Smooth muscle cell (in vitro differentiated cells): ENCODE measurements at regions not wholly inside any gene's neighbourhood (a gene's known extent, or its start where the extent isn't known, plus 50 kb on each side); places are given as distances from the start of the nearest gene placed in this dataset.
"Not testable (repeated sequence)": the region's sequence is repeated elsewhere in the genome, so short reads cannot be mapped to it uniquely, and the experiment has no call there.

Experiments
- DNase-seq: peaks from one replicate; lab custom pipeline; 2025; ENCODE audit not compliant: unreplicated experiment; lab: John Stamatoyannopoulos, UW
- H2AFZ ChIP-seq: fragments of 200-600 bp; sonication (generic); 2 replicates; pipeline ENCODE4 v1.6.0; 2016; ENCODE audit warnings: antibody characterized with exemption, low read depth, mild to moderate bottlenecking
- H3F3A ChIP-seq: fragments of 200-600 bp; sonication (generic); 2 replicates; pipeline ENCODE4 v1.6.0; 2017; ENCODE audit warnings: antibody characterized with exemption, low read depth
- H3K27ac ChIP-seq: fragments of 200-600 bp; sonication (generic); 2 replicates; pipeline ENCODE4 v1.5.1; 2016; ENCODE audit warnings: low read depth, mild to moderate bottlenecking
- H3K27me3 ChIP-seq: fragments of 200-600 bp; sonication (generic); 2 replicates; pipeline ENCODE4 v1.6.1; 2016; ENCODE audit warnings: low read depth, mild to moderate bottlenecking
- H3K36me3 ChIP-seq: fragments of 200-600 bp; sonication (generic); 2 replicates; pipeline ENCODE4 v1.5.1; 2016; ENCODE audit warnings: low read depth
- H3K4me1 ChIP-seq: fragments of 200-600 bp; sonication (generic); 2 replicates; pipeline ENCODE4 v1.5.1; 2016; ENCODE audit warnings: low read depth
- H3K4me2 ChIP-seq: fragments of 200-600 bp; sonication (generic); 2 replicates; pipeline ENCODE4 v1.6.0; 2016; ENCODE audit warnings: mild to moderate bottlenecking
- H3K4me3 ChIP-seq: fragments of 200-600 bp; sonication (generic); 2 replicates; pipeline ENCODE4 v1.5.1; 2016; ENCODE audit warnings: mild to moderate bottlenecking
- H3K79me2 ChIP-seq: fragments of 200-600 bp; sonication (generic); 2 replicates; pipeline ENCODE4 v1.6.0; 2016; ENCODE audit warnings: low read depth, mild to moderate bottlenecking
- H3K9ac ChIP-seq: fragments of 200-600 bp; sonication (generic); 2 replicates; pipeline ENCODE4 v1.6.0; 2016; ENCODE audit warnings: low read depth
- H3K9me3 ChIP-seq: fragments of 200-600 bp; sonication (generic); replicated peaks from 2 replicates; pipeline ENCODE4 v1.5.1; 2016; ENCODE audit warnings: low read depth
- H4K20me1 ChIP-seq: fragments of 200-600 bp; sonication (generic); 2 replicates; pipeline ENCODE4 v1.6.0; 2016; ENCODE audit warnings: low read depth
- WGBS: methylation state at CpG from one replicate; pipeline ENCODE4 v1.1.7; 2016; ENCODE audit warnings: low lambda C conversion rate; 5-methylcytosine and 5-hydroxymethylcytosine counted together
- TF ChIP-seq, protein P1 (sequence below): fragments of 200-600 bp; sonication (generic); IDR thresholded peaks from 2 replicates; pipeline ENCODE4 v1.5.1; 2017; ENCODE audit warnings: borderline replicate concordance, mild to moderate bottlenecking, antibody characterized with exemption; ENCODE audit not compliant: insufficient read depth, poor library complexity, severe bottlenecking

DNA sequence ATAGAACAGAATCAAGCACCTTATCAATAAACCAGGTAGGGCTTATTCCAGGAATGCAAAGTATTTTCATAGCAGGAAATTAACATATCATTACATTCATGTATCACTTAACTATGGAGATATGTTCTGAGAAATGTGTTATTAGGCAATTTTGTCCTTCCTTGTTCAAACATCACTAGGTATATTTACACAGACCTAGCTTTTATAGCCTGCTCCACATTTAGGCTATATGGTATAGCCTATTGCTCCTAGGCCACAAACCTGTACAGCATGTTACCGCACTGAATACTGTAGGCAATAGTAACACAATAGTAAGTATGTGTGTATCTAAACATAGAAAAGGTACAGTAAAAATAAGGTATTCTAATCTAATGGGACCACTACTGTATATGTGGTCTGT is 82.8 kb upstream of the KCTD1 start:
- no peaks in the 10 kb centered on the region for H3K36me3 ChIP-seq
- no peaks in the 10 kb centered on the region for H3F3A ChIP-seq
- H3K4me3 ChIP-seq: no peak overlapping the region
- H3K27ac ChIP-seq: no peak overlapping the region
- 0% methylated on average over 1 of the region's 1 CpG for WGBS
- TF ChIP-seq, protein P1, sequence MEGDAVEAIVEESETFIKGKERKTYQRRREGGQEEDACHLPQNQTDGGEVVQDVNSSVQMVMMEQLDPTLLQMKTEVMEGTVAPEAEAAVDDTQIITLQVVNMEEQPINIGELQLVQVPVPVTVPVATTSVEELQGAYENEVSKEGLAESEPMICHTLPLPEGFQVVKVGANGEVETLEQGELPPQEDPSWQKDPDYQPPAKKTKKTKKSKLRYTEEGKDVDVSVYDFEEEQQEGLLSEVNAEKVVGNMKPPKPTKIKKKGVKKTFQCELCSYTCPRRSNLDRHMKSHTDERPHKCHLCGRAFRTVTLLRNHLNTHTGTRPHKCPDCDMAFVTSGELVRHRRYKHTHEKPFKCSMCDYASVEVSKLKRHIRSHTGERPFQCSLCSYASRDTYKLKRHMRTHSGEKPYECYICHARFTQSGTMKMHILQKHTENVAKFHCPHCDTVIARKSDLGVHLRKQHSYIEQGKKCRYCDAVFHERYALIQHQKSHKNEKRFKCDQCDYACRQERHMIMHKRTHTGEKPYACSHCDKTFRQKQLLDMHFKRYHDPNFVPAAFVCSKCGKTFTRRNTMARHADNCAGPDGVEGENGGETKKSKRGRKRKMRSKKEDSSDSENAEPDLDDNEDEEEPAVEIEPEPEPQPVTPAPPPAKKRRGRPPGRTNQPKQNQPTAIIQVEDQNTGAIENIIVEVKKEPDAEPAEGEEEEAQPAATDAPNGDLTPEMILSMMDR: no peak
- H3K9me3 ChIP-seq: no peaks in the 10 kb centered on the region
- no peaks in the 10 kb centered on the region for H3K4me1 ChIP-seq
- no peak overlapping the region for H3K4me2 ChIP-seq
- no peaks in the 10 kb centered on the region for H3K79me2 ChIP-seq
- H2AFZ ChIP-seq: no peak overlapping the region
- no peak overlapping the region for H3K9ac ChIP-seq
- no peak for DNase-seq
- no peaks in the 10 kb centered on the region for H4K20me1 ChIP-seq
- H3K27me3 ChIP-seq: no peaks in the 10 kb centered on the region

DNA sequence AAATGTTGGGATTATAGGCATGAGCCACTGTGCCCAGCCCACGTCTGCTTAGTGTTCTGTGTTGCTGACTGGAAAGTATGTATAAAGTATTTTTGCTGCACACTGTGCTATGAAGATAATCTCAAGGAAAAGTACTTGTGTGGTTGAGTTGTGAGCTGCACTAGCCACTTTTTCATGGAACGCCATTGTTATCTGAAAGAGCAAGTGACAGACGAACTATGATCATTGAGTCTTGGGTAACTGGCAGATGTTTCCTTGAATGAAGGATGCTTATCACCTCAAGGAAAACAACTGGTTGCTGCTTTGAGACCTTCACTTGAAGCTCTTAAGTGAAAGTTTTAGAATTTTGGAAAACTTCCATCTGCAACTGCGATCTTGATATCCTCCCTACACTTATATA is 82.2 kb upstream of the KCTD1 start:
- H3K27me3 ChIP-seq: no peaks in the 10 kb centered on the region
- H4K20me1 ChIP-seq: no peaks in the 10 kb centered on the region
- H3K9me3 ChIP-seq: no peaks in the 10 kb centered on the region
- H3F3A ChIP-seq: no peaks in the 10 kb centered on the region
- no peaks in the 10 kb centered on the region for H3K79me2 ChIP-seq
- DNase-seq: no peak
- no peak overlapping the region for H3K9ac ChIP-seq
- TF ChIP-seq, protein P1: no peak
- WGBS: 94% methylated on average over 4 of the region's 4 CpGs
- no peak overlapping the region for H3K27ac ChIP-seq
- no peaks in the 10 kb centered on the region for H3K36me3 ChIP-seq
- H3K4me3 ChIP-seq: no peak overlapping the region
- no peaks in the 10 kb centered on the region for H3K4me1 ChIP-seq
- H3K4me2 ChIP-seq: no peak overlapping the region
- H2AFZ ChIP-seq: no peak overlapping the region

DNA sequence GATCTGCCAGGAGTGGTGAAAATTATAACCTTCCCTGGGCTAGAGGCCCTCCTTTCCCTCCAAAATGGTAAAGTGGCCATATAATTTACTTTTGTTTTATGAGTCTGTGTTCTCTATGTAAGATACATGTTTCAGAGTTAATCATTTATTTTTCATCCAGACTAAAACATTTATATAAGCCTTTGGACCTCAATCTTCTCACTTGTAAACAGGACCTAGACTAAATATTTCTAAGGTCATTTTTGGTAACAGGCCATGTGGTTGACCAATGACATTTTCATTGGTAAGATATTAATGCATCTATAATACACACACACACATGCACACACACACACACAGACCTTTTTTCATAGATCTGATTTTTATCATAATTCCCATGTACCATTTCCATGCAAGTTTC is 79.7 kb upstream of the KCTD1 start:
- Histone ChIP-seq H3K27me3 (no peaks in the 10 kb centered on the region), H3K4me1 (no peaks in the 10 kb centered on the region)

DNA sequence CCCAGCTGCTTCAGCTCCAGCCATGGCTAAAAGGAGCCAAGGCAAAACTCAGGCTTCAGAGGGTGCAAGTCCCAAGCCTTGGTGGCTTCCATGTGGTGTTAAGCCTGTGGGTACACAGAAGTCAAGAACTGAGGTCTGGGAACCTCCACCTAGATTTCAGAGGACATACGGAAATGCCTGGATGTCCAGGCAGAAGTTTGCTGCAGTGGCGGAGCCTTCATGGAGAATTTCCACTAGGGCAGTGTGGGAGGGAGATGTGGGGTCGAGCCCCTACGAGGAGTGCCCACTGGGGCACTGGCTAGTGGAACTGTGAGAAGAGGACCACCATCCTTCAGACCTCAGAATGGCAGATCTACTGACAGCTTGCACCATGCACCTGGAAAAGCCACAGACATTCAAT is 76.1 kb upstream of the KCTD1 start:
- no peak overlapping the region for H3K9ac ChIP-seq
- TF ChIP-seq, protein P1: no peak
- H3K27ac ChIP-seq: no peak overlapping the region
- H3K27me3 ChIP-seq: no peaks in the 10 kb centered on the region
- H3K9me3 ChIP-seq: no peaks in the 10 kb centered on the region
- no peak overlapping the region for H3K4me2 ChIP-seq
- no peaks in the 10 kb centered on the region for H3K4me1 ChIP-seq
- no peak overlapping the region for H2AFZ ChIP-seq
- no peak for DNase-seq
- no peak overlapping the region for H3K4me3 ChIP-seq
- H3K36me3 ChIP-seq: no peaks in the 10 kb centered on the region
- 95% methylated on average over 4 of the region's 4 CpGs for WGBS
- H3F3A ChIP-seq: no peaks in the 10 kb centered on the region
- H3K79me2 ChIP-seq: no peaks in the 10 kb centered on the region
- no peaks in the 10 kb centered on the region for H4K20me1 ChIP-seq

More for the DNA sequence above, 79.7 kb upstream of the KCTD1 start:
- H4K20me1 ChIP-seq: no peaks in the 10 kb centered on the region
- no peak overlapping the region for H3K27ac ChIP-seq
- no peak overlapping the region for H2AFZ ChIP-seq
- no peaks in the 10 kb centered on the region for H3K79me2 ChIP-seq
- H3K9ac ChIP-seq: no peak overlapping the region
- no peak for DNase-seq
- no peak overlapping the region for H3K4me2 ChIP-seq
- H3K9me3 ChIP-seq: no peaks in the 10 kb centered on the region
- no peaks in the 10 kb centered on the region for H3K36me3 ChIP-seq
- H3K4me3 ChIP-seq: no peak overlapping the region
- H3F3A ChIP-seq: no peaks in the 10 kb centered on the region
- TF ChIP-seq, protein P1: no peak

DNA sequence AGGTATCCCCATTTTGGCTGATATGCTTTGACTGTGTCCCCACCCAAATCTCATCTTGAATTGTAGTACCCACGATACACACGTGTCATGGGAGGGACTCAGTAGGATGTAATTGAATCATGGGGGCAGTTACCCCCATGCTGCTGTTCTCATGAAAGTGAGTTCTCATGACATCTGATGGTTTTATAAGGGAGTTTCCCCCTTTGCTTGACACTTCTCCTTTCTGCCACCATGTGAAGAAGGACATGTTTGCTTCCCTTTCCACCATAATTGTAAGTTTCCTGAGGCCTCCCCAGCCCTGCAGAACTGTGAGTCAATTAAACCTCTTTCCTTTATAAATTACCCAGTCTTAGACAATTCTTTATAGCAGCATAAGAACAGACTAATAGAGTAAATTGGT is 75.0 kb upstream of the KCTD1 start:
- not testable (repeated sequence) for H2AFZ ChIP-seq
- WGBS: 97% methylated on average over 2 of the region's 2 CpGs

More for the DNA sequence above, 75.0 kb upstream of the KCTD1 start:
- H3K27ac ChIP-seq, H3K4me1 ChIP-seq, H3K4me2 ChIP-seq, H3K4me3 ChIP-seq, H3F3A ChIP-seq, H3K27me3 ChIP-seq, H3K36me3 ChIP-seq, H3K9ac ChIP-seq, H3K9me3 ChIP-seq, H4K20me1 ChIP-seq, H3K79me2 ChIP-seq, DNase-seq: not testable (repeated sequence)
